ENCODE measurements at regions not wholly inside any gene's neighbourhood (a gene's known extent, or its start where the extent isn't known, plus 50 kb on each side); places are given as distances from the start of the nearest gene placed in this dataset.
"Not testable (repeated sequence)": the region's sequence is repeated elsewhere in the genome, so short reads cannot be mapped to it uniquely, and the experiment has no call there.

DNA sequence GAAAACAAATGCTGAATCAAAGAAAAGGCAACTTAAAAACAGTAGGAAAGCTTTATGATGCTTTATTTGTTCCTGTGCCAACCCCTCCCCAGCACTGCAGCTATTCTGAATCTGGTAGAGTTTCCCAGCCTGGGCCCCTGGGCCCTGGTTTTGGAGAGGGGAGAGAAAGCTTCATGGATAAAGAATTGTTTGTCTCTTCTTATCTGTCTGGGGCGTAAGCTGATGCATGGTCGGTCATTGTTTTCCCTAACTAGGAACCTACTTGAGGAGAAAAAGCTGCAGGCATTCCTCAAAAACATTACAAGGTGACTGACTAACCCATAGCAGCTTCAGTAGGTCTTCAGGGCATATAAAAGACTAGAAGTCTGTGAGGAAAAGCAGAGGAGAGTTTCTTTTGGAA is 758.1 kb upstream of the EPHA7 start:
- Histone ChIP-seq H3K9ac (no peak overlapping the region), H4K20me1 (no peaks in the 10 kb centered on the region), H3K27ac (no peak overlapping the region), H3K27me3 (no peaks in the 10 kb centered on the region), H3K4me2 (no peak overlapping the region), H3K4me1 (no peaks in the 10 kb centered on the region), H3K36me3 (no peaks in the 10 kb centered on the region), H3K4me3 (no peak overlapping the region), H3K9me3 (replicated peaks in 1 of 11) (peaks cover 0 to 7% (median 0%) of the 10 kb centered on the region in 11 experiments; a peak in 4 of 22 replicates)
- TF ChIP-seq Cebpa-rat (IDR thresholded peaks at IDR 0.05): no peak

DNA sequence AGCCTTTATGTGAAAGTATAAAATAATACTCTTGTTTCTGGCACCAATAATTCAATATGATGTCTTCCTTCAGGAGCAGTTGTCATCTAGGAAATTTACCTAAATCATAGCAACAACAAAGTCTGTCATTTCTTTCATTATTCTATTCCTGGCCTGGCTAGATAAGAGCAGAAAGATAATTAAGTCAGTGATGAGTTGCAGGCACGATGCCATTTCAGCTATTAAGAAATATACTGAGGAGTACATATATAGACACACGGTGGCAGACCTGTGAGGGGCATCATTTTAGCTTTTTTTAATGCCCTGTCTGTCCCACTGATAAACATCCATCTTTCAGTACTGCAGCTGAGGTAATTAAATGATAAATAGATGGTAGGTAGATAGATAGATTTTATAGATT is 756.1 kb upstream of the EPHA7 start:
- TF ChIP-seq Cebpa-rat (IDR thresholded peaks at IDR 0.05): no peak
- Histone ChIP-seq H4K20me1 (no peaks in the 10 kb centered on the region), H3K36me3 (no peaks in the 10 kb centered on the region), H3K27me3 (no peaks in the 10 kb centered on the region), H3K4me3 (no peak overlapping the region), H3K4me2 (no peak overlapping the region), H3K4me1 (no peaks in the 10 kb centered on the region), H3K9ac (no peak overlapping the region), H3K27ac (no peak overlapping the region), H3K9me3 (replicated peaks in 1 of 11) (peaks cover 0 to 7% (median 0%) of the 10 kb centered on the region in 11 experiments; a peak in 4 of 22 replicates)

GRCh38 chr6:94163877-94164276 is 744.5 kb upstream of the EPHA7 start:
- Histone ChIP-seq H4K20me1 (no peaks in the 10 kb centered on the region), H3K27ac (no peak overlapping the region), H3K9ac (no peak overlapping the region), H3K4me2 (no peak overlapping the region), H3K9me3 (replicated peaks in 1 of 11) (no peaks in the 10 kb centered on the region), H3K4me3 (no peak overlapping the region), H3K27me3 (no peaks in the 10 kb centered on the region), H3K4me1 (no peaks in the 10 kb centered on the region), H3K36me3 (no peaks in the 10 kb centered on the region)
- TF ChIP-seq Cebpa-rat (IDR thresholded peaks at IDR 0.05): no peak

- no peak overlapping the region for H3K4me2 ChIP-seq
Observed at GRCh38 chr6:94150886-94151285, 731.5 kb upstream of the EPHA7 start.

GRCh38 chr6:94144807-94145206 is 725.4 kb upstream of the EPHA7 start:
- Histone ChIP-seq H3K36me3 (no peaks in the 10 kb centered on the region), H3K27ac (no peak overlapping the region), H3K4me1 (no peaks in the 10 kb centered on the region), H4K20me1 (no peaks in the 10 kb centered on the region), H3K4me3 (no peak overlapping the region), H3K27me3 (no peaks in the 10 kb centered on the region), H3K9ac (no peak overlapping the region), H3K4me2 (no peak overlapping the region), H3K9me3 (replicated peaks in 1 of 11) (no peaks in the 10 kb centered on the region)
- TF ChIP-seq Cebpa-rat (IDR thresholded peaks at IDR 0.05): no peak

More at GRCh38 chr6:94150886-94151285, 731.5 kb upstream of the EPHA7 start:
- Histone ChIP-seq H3K27me3 (no peaks in the 10 kb centered on the region), H4K20me1 (no peaks in the 10 kb centered on the region), H3K27ac (no peak overlapping the region), H3K36me3 (no peaks in the 10 kb centered on the region), H3K9me3 (replicated peaks in 1 of 11) (no peaks in the 10 kb centered on the region), H3K4me3 (no peak overlapping the region), H3K9ac (no peak overlapping the region), H3K4me1 (no peaks in the 10 kb centered on the region)
- TF ChIP-seq Cebpa-rat (IDR thresholded peaks at IDR 0.05): no peak

GRCh38 chr6:94137178-94137577 is 717.8 kb upstream of the EPHA7 start:
- not testable (repeated sequence) for H3K27ac ChIP-seq; H4K20me1 ChIP-seq; H3K9ac ChIP-seq; H3K27me3 ChIP-seq; H3K9me3 ChIP-seq (replicated peaks in 1 of 11); H3K4me3 ChIP-seq; H3K4me1 ChIP-seq; H3K36me3 ChIP-seq; H3K4me2 ChIP-seq

DNA sequence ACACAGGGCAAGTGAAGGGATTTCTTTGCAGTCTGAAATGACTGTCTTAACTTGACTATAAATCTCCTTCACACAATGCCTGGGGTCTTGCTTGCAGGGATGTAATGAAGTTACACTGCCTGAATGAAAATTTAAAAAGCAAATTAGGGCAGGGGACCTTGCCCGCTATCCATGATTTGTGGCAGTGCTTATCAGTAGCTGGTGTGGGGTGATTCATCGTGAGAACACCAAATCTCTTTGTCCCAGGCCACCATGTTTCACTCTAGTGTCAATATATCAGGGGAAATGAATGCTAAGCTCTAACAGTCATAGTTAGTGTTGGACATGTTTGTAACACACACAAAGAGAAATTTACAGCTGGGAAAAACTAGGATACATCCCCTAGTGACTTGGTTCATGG is 713.7 kb upstream of the EPHA7 start:
- Histone ChIP-seq H3K36me3 (no peaks in the 10 kb centered on the region), H3K4me3 (no peak overlapping the region), H3K9ac (no peak overlapping the region), H3K27me3 (no peaks in the 10 kb centered on the region), H3K4me1 (no peaks in the 10 kb centered on the region), H3K9me3 (replicated peaks in 1 of 11) (no peaks in the 10 kb centered on the region), H3K4me2 (no peak overlapping the region), H3K27ac (no peak overlapping the region), H4K20me1 (no peaks in the 10 kb centered on the region)
- no peak for TF ChIP-seq Cebpa-rat (IDR thresholded peaks at IDR 0.05)

- Histone ChIP-seq H3K9ac (no peak overlapping the region), H3K4me2 (no peak overlapping the region), H3K4me3 (no peak overlapping the region), H3K36me3 (no peaks in the 10 kb centered on the region), H3K27me3 (no peaks in the 10 kb centered on the region), H4K20me1 (no peaks in the 10 kb centered on the region), H3K27ac (no peak overlapping the region), H3K4me1 (no peaks in the 10 kb centered on the region), H3K9me3 (replicated peaks in 1 of 11) (no peaks in the 10 kb centered on the region)
- TF ChIP-seq Cebpa-rat (IDR thresholded peaks at IDR 0.05): no peak
Observed at GRCh38 chr6:94131271-94131670, 711.9 kb upstream of the EPHA7 start.

- TF ChIP-seq Cebpa-rat (IDR thresholded peaks at IDR 0.05): no peak
- H3K27ac ChIP-seq: no peak overlapping the region
- H3K36me3 ChIP-seq: no peaks in the 10 kb centered on the region
- H3K4me2 ChIP-seq: no peak overlapping the region
- no peaks in the 10 kb centered on the region for H3K9me3 ChIP-seq (replicated peaks in 1 of 11)
- H3K27me3 ChIP-seq: no peaks in the 10 kb centered on the region
- no peaks in the 10 kb centered on the region for H4K20me1 ChIP-seq
- no peak overlapping the region for H3K4me3 ChIP-seq
- no peak overlapping the region for H3K9ac ChIP-seq
- no peaks in the 10 kb centered on the region for H3K4me1 ChIP-seq
Observed at GRCh38 chr6:94130478-94130877, 711.1 kb upstream of the EPHA7 start.

- Histone ChIP-seq H4K20me1 (no peaks in the 10 kb centered on the region), H3K27ac (no peak overlapping the region), H3K4me3 (no peak overlapping the region), H3K27me3 (no peaks in the 10 kb centered on the region), H3K36me3 (no peaks in the 10 kb centered on the region), H3K4me1 (no peaks in the 10 kb centered on the region), H3K4me2 (no peak overlapping the region), H3K9me3 (replicated peaks in 1 of 11) (no peaks in the 10 kb centered on the region), H3K9ac (no peak overlapping the region)
- TF ChIP-seq Cebpa-rat (IDR thresholded peaks at IDR 0.05): no peak
Observed at GRCh38 chr6:94129926-94130325, 710.6 kb upstream of the EPHA7 start.

- Histone ChIP-seq H3K9ac (no peak overlapping the region), H3K27ac (no peak overlapping the region), H3K4me1 (no peaks in the 10 kb centered on the region), H3K27me3 (no peaks in the 10 kb centered on the region), H3K4me2 (no peak overlapping the region), H3K9me3 (replicated peaks in 1 of 11) (no peaks in the 10 kb centered on the region), H4K20me1 (no peaks in the 10 kb centered on the region), H3K36me3 (no peaks in the 10 kb centered on the region), H3K4me3 (no peak overlapping the region)
- no peak for TF ChIP-seq Cebpa-rat (IDR thresholded peaks at IDR 0.05)
Observed at GRCh38 chr6:94127716-94128115, 708.4 kb upstream of the EPHA7 start.
